CD4-positive, alpha-beta T cell (primary cell): ENCODE measurements at regions not wholly inside any gene's neighbourhood (a gene's known extent, or its start where the extent isn't known, plus 50 kb on each side); places are given as distances from the start of the nearest gene placed in this dataset.

Experiments used
- ATAC-seq: fragments of 200-7000 bp; cut with Tn5 transposase; one replicate; pipeline ENCODE4 v1.10.0; 2022; ENCODE audit warnings: mild to moderate bottlenecking; ENCODE audit not compliant: poor library complexity
- CTCF ChIA-PET: fragments of 350-600 bp; sonication (Branson Sonifier 250); formaldehyde crosslinking; loops from one replicate; lab custom pipeline; 2021; ENCODE audit warnings: antibody characterized with exemption, inconsistent platforms; lab: Charles Lee
- POLR2A ChIA-PET: fragments of 350-600 bp; sonication (Branson Sonifier 250); formaldehyde crosslinking; loops from one replicate; lab custom pipeline; 2021; ENCODE audit warnings: antibody characterized with exemption, inconsistent platforms; lab: Charles Lee
- DNase-seq, 14 experiments: peaks; one replicate each; pipeline ENCODE4 v3.0.0-alpha.2; 2013 to 2020; ENCODE audit warnings: mixed read lengths in 2 of 14
- H3K27ac ChIP-seq, 2 donors: one replicate each; pipeline versions ENCODE4 v1.5.1 to v1.7.0; 2013; ENCODE audit warnings: low read length in 2 of 2, low read depth in 1 of 2, mild to moderate bottlenecking in 1 of 2
- H3K27me3 ChIP-seq, 2 experiments: 1 replicate in 1 of 2; 2 replicates in 1 of 2; pipeline versions ENCODE4 v1.6.1 to v1.7.0; 2013; ENCODE audit warnings: low read length in 2 of 2, control low read depth in 1 of 2, mild to moderate bottlenecking in 1 of 2, moderate library complexity in 1 of 2; ENCODE audit not compliant: insufficient read depth in 2 of 2, control insufficient read depth in 1 of 2
- H3K36me3 ChIP-seq: one replicate; pipeline ENCODE4 v1.6.1; 2013; ENCODE audit warnings: low read length, control low read depth; ENCODE audit not compliant: insufficient read depth
- H3K4me1 ChIP-seq: one replicate; pipeline ENCODE4 v1.6.1; 2013; ENCODE audit warnings: low read length, control low read depth; ENCODE audit not compliant: insufficient read depth
- H3K4me3 ChIP-seq: one replicate; pipeline ENCODE4 v1.5.1; 2013; ENCODE audit warnings: mild to moderate bottlenecking, low read length, moderate library complexity
- H3K9me3 ChIP-seq, 2 experiments: 1 replicate in 1 of 2; 2 replicates in 1 of 2; pipeline versions ENCODE4 v1.6.1 to v1.7.0; 2013; ENCODE audit warnings: low read length in 2 of 2, mild to moderate bottlenecking in 2 of 2, control low read depth in 1 of 2, moderate library complexity in 1 of 2; ENCODE audit not compliant: control insufficient read depth in 1 of 2, insufficient read depth in 1 of 2
- H3K27ac Mint-ChIP-seq: one replicate; pipeline ENCODE4 v1.8.0; 2020; ENCODE audit warnings: mixed read lengths
- H3K27me3 Mint-ChIP-seq: one replicate; pipeline ENCODE4 v1.8.0; 2021; ENCODE audit warnings: mixed read lengths
- H3K36me3 Mint-ChIP-seq: one replicate; pipeline ENCODE4 v1.8.0; 2021; ENCODE audit warnings: low read depth, mixed read lengths
- H3K4me1 Mint-ChIP-seq: one replicate; pipeline ENCODE4 v1.8.0; 2021; ENCODE audit warnings: low read depth, mixed read lengths
- H3K4me3 Mint-ChIP-seq: one replicate; pipeline ENCODE4 v1.8.0; 2020; ENCODE audit warnings: mild to moderate bottlenecking, mixed read lengths
- H3K9me3 Mint-ChIP-seq: one replicate; pipeline ENCODE4 v1.8.0; 2020; ENCODE audit warnings: mixed read lengths
- CTCF ChIP-seq: fragments of 200-600 bp; IDR thresholded peaks from one replicate; pipeline ENCODE4 v1.8.0; 2022; ENCODE audit warnings: antibody characterized with exemption, mild to moderate bottlenecking
- intact Hi-C, 2 experiments: fragments of 100-400 bp; cut with DNase I in 1 of 2; cut with micrococcal nuclease in 1 of 2; formaldehyde crosslinking; loops; one replicate each; pipeline versions ENCODE4 v1.15.1 to v1.9.0; 2023 to 2025; cut with DNase I, micrococcal nuclease

- ChIA-PET CTCF (no interaction called here), POLR2A (no interaction called here)
- intact Hi-C loops, result no loop called here
- TF ChIP-seq CTCF, result no peak
- Histone ChIP-seq H3K4me3 (no peak overlapping the region), H3K27me3 (no peaks in the 10 kb centered on the region), H3K4me1 (no peaks in the 10 kb centered on the region), H3K36me3 (no peaks in the 10 kb centered on the region), H3K27ac (no peak overlapping the region), H3K9me3 (peaks cover 0 to 10% of the 10 kb centered on the region in 2 experiments)
- Mint-ChIP-seq H3K4me3 (no peak overlapping the region), H3K36me3 (no peaks in the 10 kb centered on the region), H3K9me3 (no peaks in the 10 kb centered on the region), H3K4me1 (no peaks in the 10 kb centered on the region), H3K27me3 (no peaks in the 10 kb centered on the region), H3K27ac (no peak overlapping the region)
- ATAC-seq (no peak), DNase-seq (no peak)
Observed at GRCh38 chr5:113735751-113736150, 222.3 kb downstream of the YTHDC2 start.

- CTCF ChIA-PET, result no interaction called here
- H3K27me3 ChIP-seq, result no peaks in the 10 kb centered on the region
- no peak overlapping the region for H3K4me3 ChIP-seq
- H3K9me3 Mint-ChIP-seq, result no peaks in the 10 kb centered on the region
- ATAC-seq (no peak), DNase-seq (no peak)
- H3K36me3 ChIP-seq, result no peaks in the 10 kb centered on the region
- no peak overlapping the region for H3K27ac Mint-ChIP-seq
- intact Hi-C loops, result no loop called here
- H3K4me1 ChIP-seq, result no peaks in the 10 kb centered on the region
- no peaks in the 10 kb centered on the region for H3K4me1 Mint-ChIP-seq
- no peak for TF ChIP-seq CTCF
- H3K36me3 Mint-ChIP-seq, result no peaks in the 10 kb centered on the region
- POLR2A ChIA-PET, result no interaction called here
- no peak overlapping the region for H3K4me3 Mint-ChIP-seq
- H3K27me3 Mint-ChIP-seq, result no peaks in the 10 kb centered on the region
- no peak overlapping the region for H3K27ac ChIP-seq
- H3K9me3 ChIP-seq, result peaks cover 0 to 3% of the 10 kb centered on the region in 2 experiments
Observed at GRCh38 chr5:113742176-113742575, 228.7 kb downstream of the YTHDC2 start.

GRCh38 chr5:113742639-113743038 lies 229.1 kb downstream of the YTHDC2 start:
- ChIA-PET CTCF (no interaction called here), POLR2A (no interaction called here)
- Mint-ChIP-seq H3K27me3 (no peaks in the 10 kb centered on the region), H3K36me3 (no peaks in the 10 kb centered on the region), H3K9me3 (no peaks in the 10 kb centered on the region), H3K27ac (no peak overlapping the region), H3K4me1 (no peaks in the 10 kb centered on the region), H3K4me3 (no peak overlapping the region)
- no peaks in the 10 kb centered on the region for H3K27me3 ChIP-seq
- DNase-seq (no peak), ATAC-seq (no peak)
- H3K9me3 ChIP-seq, result peaks cover 0 to 3% of the 10 kb centered on the region in 2 experiments
- H3K4me3 ChIP-seq, result no peak overlapping the region
- H3K4me1 ChIP-seq, result no peaks in the 10 kb centered on the region
- no peak for TF ChIP-seq CTCF
- intact Hi-C loops, result no loop called here
- H3K27ac ChIP-seq, result no peak overlapping the region
- H3K36me3 ChIP-seq, result no peaks in the 10 kb centered on the region
